ENCODE measurements at regions not wholly inside any gene's neighbourhood (a gene's known extent, or its start where the extent isn't known, plus 50 kb on each side); places are given as distances from the start of the nearest gene placed in this dataset.

GRCh38 chr10:28241741-28242399, 61.0 kb downstream of the MPP7 start:
- peak; percentile 52 for DNase-seq (ENCODE audit: low read depth)
- TF ChIP-seq CTCF (IDR thresholded peaks at IDR 0.05; ENCODE audit: insufficient read depth, low read depth, low read length, missing control alignments), result peak; percentile 79
- no peak overlapping the region for H3K4me3 ChIP-seq (ENCODE audit: low read depth, low read length)

GRCh38 chr10:28240400-28240799, 62.5 kb downstream of the MPP7 start:
- TF ChIP-seq CTCF (IDR thresholded peaks at IDR 0.05; ENCODE audit: insufficient read depth, low read depth, low read length, missing control alignments), result no peak
- DNase-seq (ENCODE audit: low read depth), result no peak
- H3K4me3 ChIP-seq (ENCODE audit: low read depth, low read length), result no peak overlapping the region

GRCh38 chr10:28236591-28236990, 66.3 kb downstream of the MPP7 start:
- no peak for TF ChIP-seq CTCF (IDR thresholded peaks at IDR 0.05; ENCODE audit: insufficient read depth, low read depth, low read length, missing control alignments)
- no peak overlapping the region for H3K4me3 ChIP-seq (ENCODE audit: low read depth, low read length)
- no peak for DNase-seq (ENCODE audit: low read depth)

- no peak overlapping the region for H3K4me3 ChIP-seq (ENCODE audit: low read depth, low read length)
- no peak for DNase-seq (ENCODE audit: low read depth)
- no peak for TF ChIP-seq CTCF (IDR thresholded peaks at IDR 0.05; ENCODE audit: insufficient read depth, low read depth, low read length, missing control alignments)
These were observed 82.1 kb downstream of the MPP7 start for GRCh38 chr10:28220811-28221210.

- TF ChIP-seq CTCF (IDR thresholded peaks at IDR 0.05; ENCODE audit: insufficient read depth, low read depth, low read length, missing control alignments), result no peak
- H3K4me3 ChIP-seq (ENCODE audit: low read depth, low read length), result no peak overlapping the region
- DNase-seq (ENCODE audit: low read depth), result no peak
These were observed 83.6 kb downstream of the MPP7 start for GRCh38 chr10:28219251-28219650.

GRCh38 chr10:28217848-28218247, 85.0 kb downstream of the MPP7 start:
- no peak overlapping the region for H3K4me3 ChIP-seq (ENCODE audit: low read depth, low read length)
- no peak for DNase-seq (ENCODE audit: low read depth)
- no peak for TF ChIP-seq CTCF (IDR thresholded peaks at IDR 0.05; ENCODE audit: insufficient read depth, low read depth, low read length, missing control alignments)

- DNase-seq (ENCODE audit: low read depth), result no peak
- no peak for TF ChIP-seq CTCF (IDR thresholded peaks at IDR 0.05; ENCODE audit: insufficient read depth, low read depth, low read length, missing control alignments)
- no peak overlapping the region for H3K4me3 ChIP-seq (ENCODE audit: low read depth, low read length)
These were observed 86.9 kb downstream of the MPP7 start for GRCh38 chr10:28215930-28216329.

Measured in GM12865 (cell line).